ENCODE measurements at regions not wholly inside any gene's neighbourhood (a gene's known extent, or its start where the extent isn't known, plus 50 kb on each side); places are given as distances from the start of the nearest gene placed in this dataset.

- DNase-seq = no peak
- Mint-ChIP-seq H3K4me1 (no peaks in the 10 kb centered on the region), H3K27ac (no peak overlapping the region), H3K36me3 (ENCODE audit: insufficient read depth in 1 of 3, low read depth in 3 of 3) (no peaks in the 10 kb centered on the region), H3K4me3 (no peak overlapping the region), H3K27me3 (ENCODE audit: low read depth) (no peaks in the 10 kb centered on the region), H3K9me3 (no peaks in the 10 kb centered on the region)
- Histone ChIP-seq H4K91ac (ENCODE audit: insufficient read length, low read depth, low read length) (no peak overlapping the region), H4K20me1 (ENCODE audit: control insufficient read depth, insufficient read depth, insufficient read length) (no peaks in the 10 kb centered on the region), H3K9me3 (ENCODE audit: control insufficient read depth, low read depth, low read length) (no peaks in the 10 kb centered on the region), H3K56ac (ENCODE audit: insufficient read length, low read depth, low read length) (no peak overlapping the region), H3K9ac (ENCODE audit: extremely low read depth, insufficient read length, low read length) (no peak overlapping the region), H3K79me1 (ENCODE audit: insufficient read depth, low read depth, low read length, poor library complexity, severe bottlenecking) (no peaks in the 10 kb centered on the region), H3K14ac (ENCODE audit: insufficient read depth, low read length) (no peak overlapping the region), H3K4me2 (ENCODE audit: insufficient read depth, insufficient read length, low read length) (no peak overlapping the region), H3K4ac (ENCODE audit: low read depth, low read length) (no peak overlapping the region), H3K27me3 (ENCODE audit: insufficient read depth, low read length) (no peaks in the 10 kb centered on the region), H3K27ac (ENCODE audit: insufficient read length, low read depth, low read length) (no peak overlapping the region), H2BK20ac (ENCODE audit: low read depth, low read length, poor library complexity, severe bottlenecking) (no peak overlapping the region), H4K5ac (ENCODE audit: insufficient read length, low read depth, low read length) (no peak overlapping the region), H2BK15ac (ENCODE audit: low read depth, low read length) (no peak overlapping the region), H2AFZ (ENCODE audit: low read length) (no peak overlapping the region), H4K8ac (replicated peaks; ENCODE audit: insufficient read length, low read depth, low read length) (no peak overlapping the region), H2BK120ac (ENCODE audit: low read depth, low read length, poor library complexity, severe bottlenecking) (no peak overlapping the region), H2AK5ac (ENCODE audit: insufficient read length, low read length) (no peak overlapping the region), H3K18ac (ENCODE audit: insufficient read length, low read depth, low read length) (no peak overlapping the region), H2BK5ac (ENCODE audit: insufficient read length, low read length) (no peak overlapping the region), H3K23me2 (ENCODE audit: insufficient read length, low read depth, low read length, poor library complexity, severe bottlenecking) (no peaks in the 10 kb centered on the region), H3K4me1 (ENCODE audit: insufficient read depth, low read length) (no peaks in the 10 kb centered on the region), H3K23ac (ENCODE audit: insufficient read length, low read depth, low read length) (no peak overlapping the region), H3T11ph (ENCODE audit: low read length) (no peak overlapping the region), H3K79me2 (ENCODE audit: insufficient read depth, low read length) (no peaks in the 10 kb centered on the region), H2BK12ac (ENCODE audit: insufficient read length, low read depth, low read length) (no peak overlapping the region)
- WGBS (ENCODE audit: extremely low coverage, insufficient read length, low lambda C conversion rate) = no CpG with 5 or more reads among the region's 3 CpGs
- TF ChIP-seq, protein P1, sequence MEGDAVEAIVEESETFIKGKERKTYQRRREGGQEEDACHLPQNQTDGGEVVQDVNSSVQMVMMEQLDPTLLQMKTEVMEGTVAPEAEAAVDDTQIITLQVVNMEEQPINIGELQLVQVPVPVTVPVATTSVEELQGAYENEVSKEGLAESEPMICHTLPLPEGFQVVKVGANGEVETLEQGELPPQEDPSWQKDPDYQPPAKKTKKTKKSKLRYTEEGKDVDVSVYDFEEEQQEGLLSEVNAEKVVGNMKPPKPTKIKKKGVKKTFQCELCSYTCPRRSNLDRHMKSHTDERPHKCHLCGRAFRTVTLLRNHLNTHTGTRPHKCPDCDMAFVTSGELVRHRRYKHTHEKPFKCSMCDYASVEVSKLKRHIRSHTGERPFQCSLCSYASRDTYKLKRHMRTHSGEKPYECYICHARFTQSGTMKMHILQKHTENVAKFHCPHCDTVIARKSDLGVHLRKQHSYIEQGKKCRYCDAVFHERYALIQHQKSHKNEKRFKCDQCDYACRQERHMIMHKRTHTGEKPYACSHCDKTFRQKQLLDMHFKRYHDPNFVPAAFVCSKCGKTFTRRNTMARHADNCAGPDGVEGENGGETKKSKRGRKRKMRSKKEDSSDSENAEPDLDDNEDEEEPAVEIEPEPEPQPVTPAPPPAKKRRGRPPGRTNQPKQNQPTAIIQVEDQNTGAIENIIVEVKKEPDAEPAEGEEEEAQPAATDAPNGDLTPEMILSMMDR (conservative IDR thresholded peaks at IDR 0.05) = no peak
These were observed 114.7 kb upstream of the EDNRA start for GRCh38 chr4:147366164-147366563.

All from H9 (cell line).